Breast epithelium (tissue), 3 donors: ENCODE measurements at regions not wholly inside any gene's neighbourhood (a gene's known extent, or its start where the extent isn't known, plus 50 kb on each side); places are given as distances from the start of the nearest gene placed in this dataset.

Source experiments
- POLR2A ChIP-seq: fragments of 450-650 bp; IDR thresholded peaks from one replicate; pipeline ENCODE4 v1.6.1; 2016; ENCODE audit warnings: antibody characterized with exemption, mild to moderate bottlenecking, moderate library complexity
- POLR2AphosphoS5 ChIP-seq, 3 donors: sonication (generic); formaldehyde crosslinking; IDR thresholded peaks; one replicate each; pipeline ENCODE4 v1.6.1; 2017; ENCODE audit warnings: antibody characterized with exemption in 3 of 3

DNA sequence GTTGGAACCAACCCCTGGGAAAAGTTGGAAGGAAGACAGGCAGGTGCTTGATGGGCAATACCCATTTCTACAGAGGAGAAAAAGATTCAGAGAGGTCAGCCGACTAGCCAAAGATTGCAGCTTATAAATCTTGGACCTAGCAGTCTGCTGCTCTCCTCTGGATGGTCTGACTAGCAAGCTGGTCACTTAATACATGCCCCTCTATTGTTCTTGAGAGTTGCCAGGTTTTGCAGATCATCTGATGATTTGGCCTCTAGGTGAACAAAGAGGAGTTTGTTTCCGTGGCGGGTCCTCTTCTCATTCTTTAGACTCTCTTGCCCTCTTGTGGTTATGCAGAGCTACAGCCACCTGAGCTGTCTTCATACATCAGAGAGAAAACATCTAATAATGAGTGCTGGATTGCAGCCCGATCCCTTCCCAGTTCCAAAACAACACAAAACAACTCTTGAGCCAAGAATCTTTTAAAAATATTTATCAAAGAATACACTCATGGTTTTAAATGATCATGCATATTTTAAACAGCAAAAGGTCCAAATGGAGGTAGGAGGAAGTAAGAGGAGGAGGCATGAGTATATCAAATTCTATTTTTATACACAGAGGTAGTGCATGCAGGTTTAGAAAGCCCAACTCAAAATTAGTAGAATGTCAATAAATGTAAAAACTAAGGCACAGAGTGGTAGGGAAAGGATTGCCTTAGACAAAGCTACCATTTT lies 115.7 kb downstream of the SLC30A10 start:
- TF ChIP-seq POLR2A = no peak
- TF ChIP-seq POLR2AphosphoS5 (IDR thresholded peaks at IDR 0.05) = no peak
